Kidney (tissue), 13 donors: ENCODE measurements at regions not wholly inside any gene's neighbourhood (a gene's known extent, or its start where the extent isn't known, plus 50 kb on each side); places are given as distances from the start of the nearest gene placed in this dataset.
A peak's percentile ranks its signal among the peaks of the same experiment; 100 is the strongest.

ENCODE experiments used
- DNase-seq, 5 donors: peaks; one replicate each; pipeline ENCODE4 v3.0.0-alpha.2; 2013 to 2020
- FAIRE-seq: peaks from 2 replicates; lab custom pipeline; 2012; peaks lifted over from hg19 to GRCh38; lab: Jason Lieb, UNC
- H3K27ac ChIP-seq, 2 donors: one replicate each; pipeline ENCODE4 v1.7.0; 2013; ENCODE audit warnings: low read depth in 2 of 2, low read length in 2 of 2, inconsistent platforms in 1 of 2
- H3K27me3 ChIP-seq: one replicate; pipeline ENCODE4 v1.7.1; 2013; ENCODE audit warnings: low read length, inconsistent platforms; ENCODE audit not compliant: control insufficient read depth, insufficient read depth
- H3K36me3 ChIP-seq, 3 donors: one replicate each; pipeline versions ENCODE4 v1.7.0 to v1.7.1; 2013; ENCODE audit warnings: low read length in 3 of 3, control low read depth in 1 of 3, inconsistent platforms in 1 of 3; ENCODE audit not compliant: insufficient read depth in 3 of 3, control insufficient read depth in 2 of 3
- H3K4me1 ChIP-seq, 3 donors: one replicate each; pipeline versions ENCODE4 v1.7.0 to v1.7.1; 2013; ENCODE audit warnings: low read length in 3 of 3, inconsistent platforms in 1 of 3, low read depth in 1 of 3; ENCODE audit not compliant: control insufficient read depth in 2 of 3, insufficient read depth in 2 of 3
- H3K4me3 ChIP-seq, 3 donors: one replicate each; pipeline versions ENCODE4 v1.7.0 to v1.8.1; 2013; ENCODE audit warnings: low read length in 3 of 3, control low read depth in 1 of 3, inconsistent platforms in 1 of 3
- H3K9ac ChIP-seq, 3 donors: one replicate each; pipeline versions ENCODE4 v1.7.0 to v1.7.1; 2013; ENCODE audit warnings: low read length in 3 of 3, control low read depth in 1 of 3, inconsistent platforms in 1 of 3
- H3K9me3 ChIP-seq, 3 donors: one replicate each; pipeline versions ENCODE4 v1.7.0 to v1.7.1; 2013; ENCODE audit warnings: low read length in 3 of 3, control low read depth in 1 of 3, inconsistent platforms in 1 of 3; ENCODE audit not compliant: control insufficient read depth in 2 of 3, insufficient read depth in 1 of 3
- intact Hi-C: fragments of 100-400 bp; cut with DNase I; formaldehyde crosslinking; loops from one replicate; pipeline ENCODE4 v1.11.1; 2022
- TF ChIP-seq, protein P1 (sequence below): IDR thresholded peaks from 3 replicates; pipeline ENCODE4 v1.5.1; 2012; ENCODE audit warnings: mild to moderate bottlenecking, moderate library complexity, borderline replicate concordance; ENCODE audit not compliant: insufficient read depth; ENCODE audit errors: extremely low read depth
- donor health status: control.
- donor health status: control.
- donor health status: control.
- donor health status: control.
- donor health status: control.
- donor health status: DM: yes; HTN: yes; CAD: no.
- donor health status: Normal renal cell carcinoma (clear cell type).

DNA sequence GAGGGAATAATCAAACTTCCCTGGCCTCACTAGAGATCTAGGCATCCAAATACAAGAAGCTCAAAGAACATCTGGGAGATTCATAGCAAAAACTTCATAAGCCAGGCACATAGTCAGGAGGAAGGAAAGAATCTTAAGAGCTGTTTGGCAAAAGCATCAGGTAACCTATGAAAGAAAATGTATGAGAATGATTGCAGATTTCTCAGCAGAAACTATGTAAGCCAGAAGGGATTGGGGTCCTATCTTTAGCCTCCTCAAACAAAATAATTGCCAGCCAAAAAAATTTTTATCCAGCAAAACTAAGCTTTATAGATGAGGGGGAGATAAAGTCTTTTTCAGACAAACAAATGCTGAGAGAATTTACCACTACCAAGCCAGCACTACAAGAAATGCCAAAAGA, 1036.3 kb downstream of the TBL1XR1 start:
- DNase-seq (no peak), FAIRE-seq (no peak)
- Histone ChIP-seq H3K27ac (no peak overlapping the region), H3K36me3 (no peaks in the 10 kb centered on the region), H3K9ac (no peak overlapping the region), H3K4me3 (no peak overlapping the region), H3K4me1 (no peaks in the 10 kb centered on the region), H3K9me3 (no peaks in the 10 kb centered on the region), H3K27me3 (no peaks in the 10 kb centered on the region)
- TF ChIP-seq, protein P1, sequence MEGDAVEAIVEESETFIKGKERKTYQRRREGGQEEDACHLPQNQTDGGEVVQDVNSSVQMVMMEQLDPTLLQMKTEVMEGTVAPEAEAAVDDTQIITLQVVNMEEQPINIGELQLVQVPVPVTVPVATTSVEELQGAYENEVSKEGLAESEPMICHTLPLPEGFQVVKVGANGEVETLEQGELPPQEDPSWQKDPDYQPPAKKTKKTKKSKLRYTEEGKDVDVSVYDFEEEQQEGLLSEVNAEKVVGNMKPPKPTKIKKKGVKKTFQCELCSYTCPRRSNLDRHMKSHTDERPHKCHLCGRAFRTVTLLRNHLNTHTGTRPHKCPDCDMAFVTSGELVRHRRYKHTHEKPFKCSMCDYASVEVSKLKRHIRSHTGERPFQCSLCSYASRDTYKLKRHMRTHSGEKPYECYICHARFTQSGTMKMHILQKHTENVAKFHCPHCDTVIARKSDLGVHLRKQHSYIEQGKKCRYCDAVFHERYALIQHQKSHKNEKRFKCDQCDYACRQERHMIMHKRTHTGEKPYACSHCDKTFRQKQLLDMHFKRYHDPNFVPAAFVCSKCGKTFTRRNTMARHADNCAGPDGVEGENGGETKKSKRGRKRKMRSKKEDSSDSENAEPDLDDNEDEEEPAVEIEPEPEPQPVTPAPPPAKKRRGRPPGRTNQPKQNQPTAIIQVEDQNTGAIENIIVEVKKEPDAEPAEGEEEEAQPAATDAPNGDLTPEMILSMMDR = no peak
- intact Hi-C loops = no loop called here

DNA sequence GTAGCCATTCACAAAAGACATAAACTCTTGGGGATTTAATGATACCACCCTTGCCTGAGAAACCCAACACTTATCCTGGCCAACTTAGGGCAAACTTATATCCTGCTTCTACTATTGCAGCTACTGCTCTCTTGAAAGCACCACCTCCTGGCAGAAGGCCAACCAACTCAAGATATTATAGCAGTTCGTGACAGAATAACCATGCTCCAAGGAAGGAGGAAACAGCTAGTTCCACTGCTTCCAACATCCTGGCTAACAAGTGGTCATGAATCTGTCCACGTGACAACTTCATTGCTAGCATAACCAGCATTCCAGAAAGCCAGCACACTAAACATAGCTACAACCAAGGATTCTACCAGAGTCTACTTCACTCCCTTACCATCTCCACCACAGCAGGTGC, 1037.5 kb downstream of the TBL1XR1 start:
- FAIRE-seq (no peak), DNase-seq (no peak)
- H3K9me3 ChIP-seq = no peaks in the 10 kb centered on the region
- no peaks in the 10 kb centered on the region for H3K4me1 ChIP-seq
- no peaks in the 10 kb centered on the region for H3K36me3 ChIP-seq
- no peak overlapping the region for H3K4me3 ChIP-seq
- intact Hi-C loops = no loop called here
- no peak overlapping the region for H3K27ac ChIP-seq
- H3K9ac ChIP-seq = no peak overlapping the region
- no peaks in the 10 kb centered on the region for H3K27me3 ChIP-seq
- TF ChIP-seq, protein P1 = no peak

DNA sequence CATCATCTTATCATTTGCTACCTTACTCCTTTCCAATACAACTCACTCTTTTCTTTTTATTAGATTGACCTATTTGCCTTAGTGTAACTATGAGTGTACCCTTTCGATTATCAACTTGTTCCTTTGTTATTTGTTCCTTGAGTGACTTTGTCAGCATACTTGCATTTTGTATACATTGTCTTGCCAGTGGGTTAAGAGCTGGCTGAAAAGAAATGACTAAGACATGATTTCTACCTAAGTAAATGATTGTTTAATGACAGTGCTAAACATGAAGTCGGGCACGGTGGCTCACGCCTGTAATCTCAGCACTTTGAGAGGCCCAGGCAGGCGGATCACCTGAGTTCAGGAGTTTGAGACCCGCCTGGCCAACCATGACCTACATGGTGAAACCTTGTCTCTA, 1042.3 kb downstream of the TBL1XR1 start:
- Histone ChIP-seq H3K36me3 (no peaks in the 10 kb centered on the region), H3K9me3 (no peaks in the 10 kb centered on the region), H3K27me3 (no peaks in the 10 kb centered on the region), H3K9ac (no peak overlapping the region), H3K4me3 (no peak overlapping the region), H3K4me1 (no peaks in the 10 kb centered on the region), H3K27ac (no peak overlapping the region)
- FAIRE-seq (no peak), DNase-seq (no peak)
- TF ChIP-seq, protein P1 = no peak
- intact Hi-C loops = no loop called here

DNA sequence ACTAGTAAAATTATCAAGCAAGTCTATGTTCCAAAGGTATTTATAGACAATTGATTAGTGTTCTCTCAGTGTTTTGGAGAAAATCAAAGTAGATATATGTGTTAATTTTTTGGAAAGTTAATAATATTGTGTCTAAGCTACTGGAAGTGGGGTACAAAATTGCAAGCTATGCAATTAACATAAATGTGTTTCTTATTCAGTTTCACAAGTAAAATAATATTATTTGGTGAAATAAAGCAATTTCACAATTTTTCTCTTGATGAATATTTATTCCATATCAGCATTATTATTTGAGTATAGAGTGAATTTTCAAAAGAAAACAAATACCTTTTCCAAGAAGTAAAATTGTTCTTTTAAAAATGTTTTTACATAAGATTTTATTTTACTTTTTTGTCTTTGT, 1047.7 kb downstream of the TBL1XR1 start:
- TF ChIP-seq, protein P1 = no peak
- H3K4me1 ChIP-seq = no peaks in the 10 kb centered on the region
- no peaks in the 10 kb centered on the region for H3K27me3 ChIP-seq
- H3K36me3 ChIP-seq = no peaks in the 10 kb centered on the region
- no peaks in the 10 kb centered on the region for H3K9me3 ChIP-seq
- H3K4me3 ChIP-seq = no peak overlapping the region
- H3K27ac ChIP-seq = no peak overlapping the region
- FAIRE-seq (peak; percentile 93), DNase-seq (no peak)
- H3K9ac ChIP-seq = no peak overlapping the region
- intact Hi-C loops = no loop called here
